Stomach (tissue), 8 donors: ENCODE measurements at regions not wholly inside any gene's neighbourhood (a gene's known extent, or its start where the extent isn't known, plus 50 kb on each side); places are given as distances from the start of the nearest gene placed in this dataset.

Source experiments
- DNase-seq, 2 donors: peaks; one replicate each; pipeline versions ENCODE4 v3.0.0 to v3.0.0-alpha.2; 2013 to 2019
- H3K27ac ChIP-seq, 5 donors: fragments of 200-600 bp in 4 of 5; sonication (generic) in 4 of 5; one replicate each; pipeline ENCODE4 v1.5.1; 2013 to 2019; ENCODE audit warnings: mild to moderate bottlenecking in 1 of 5, moderate library complexity in 1 of 5
- H3K27me3 ChIP-seq, 3 donors: fragments of 200-600 bp; sonication (generic); one replicate each; pipeline ENCODE4 v1.5.1; 2017 to 2019; ENCODE audit warnings: mixed run types in 1 of 3
- H3K36me3 ChIP-seq, 4 donors: fragments of 200-600 bp; sonication (generic); 1 replicate in 3 of 4; 2 replicates in 1 of 4; pipeline ENCODE4 v1.5.1; 2016 to 2019
- H3K4me1 ChIP-seq, 4 donors: fragments of 200-600 bp; sonication (generic); one replicate each; pipeline ENCODE4 v1.5.1; 2016 to 2019
- H3K4me3 ChIP-seq, 4 donors: fragments of 200-600 bp; sonication (generic) in 3 of 4; one replicate each; pipeline ENCODE4 v1.5.1; 2016 to 2019; ENCODE audit warnings: mild to moderate bottlenecking in 1 of 4
- H3K9me3 ChIP-seq, 4 donors: fragments of 200-600 bp; sonication (generic); one replicate each; pipeline ENCODE4 v1.5.1; 2016 to 2019
- EP300 ChIP-seq: sonication (generic); formaldehyde crosslinking; IDR thresholded peaks from one replicate; pipeline ENCODE4 v1.6.1; 2017; ENCODE audit warnings: antibody characterized with exemption
- POLR2A ChIP-seq, 4 donors: fragments of 450-650 bp; IDR thresholded peaks; one replicate each; pipeline ENCODE4 v1.6.1; 2016; ENCODE audit warnings: antibody characterized with exemption in 4 of 4, control low read depth in 2 of 4, mild to moderate bottlenecking in 1 of 4, moderate library complexity in 1 of 4
- POLR2AphosphoS5 ChIP-seq, 3 donors: sonication (generic); formaldehyde crosslinking; IDR thresholded peaks; one replicate each; pipeline ENCODE4 v1.6.1; 2016; ENCODE audit warnings: antibody characterized with exemption in 3 of 3
- WGBS, 5 donors: extraction: QIAGEN DNeasy Blood & Tissue Kit in 3 of 5; methylation state at CpG; one replicate each; pipeline versions ENCODE4 v1.1.5 to v1.1.7; 2013 to 2018; 5-methylcytosine and 5-hydroxymethylcytosine counted together
- intact Hi-C: fragments of 100-400 bp; cut with DNase I; formaldehyde crosslinking; loops from one replicate; pipeline ENCODE4 v1.15.1; 2023; ENCODE audit warnings: low total_unique reads
- TF ChIP-seq, protein P1 (sequence below), 7 experiments: fragments of 450-650 bp in 4 of 7; fragments of 200-600 bp in 3 of 7; sonication (generic) in 3 of 7; IDR thresholded peaks; one replicate each; pipeline ENCODE4 v1.5.1; 2016 to 2019; ENCODE audit warnings: antibody characterized with exemption in 7 of 7, control low read depth in 2 of 7, mild to moderate bottlenecking in 1 of 7
- donor health status: healthy with polysubstance abuse.
- donor health status: Bipolar disorder and iron deficiency.
- donor health status: healthy.

GRCh38 chr7:155943251-155943899, 131.1 kb upstream of the SHH start:
- peaks cover 0 to 2% (median 0%) of the 10 kb centered on the region in 3 donors for H3K27me3 ChIP-seq
- TF ChIP-seq EP300 (no peak), POLR2A (IDR thresholded peaks at IDR 0.05) (no peak), POLR2AphosphoS5 (IDR thresholded peaks at IDR 0.05) (no peak)
- TF ChIP-seq, protein P1, sequence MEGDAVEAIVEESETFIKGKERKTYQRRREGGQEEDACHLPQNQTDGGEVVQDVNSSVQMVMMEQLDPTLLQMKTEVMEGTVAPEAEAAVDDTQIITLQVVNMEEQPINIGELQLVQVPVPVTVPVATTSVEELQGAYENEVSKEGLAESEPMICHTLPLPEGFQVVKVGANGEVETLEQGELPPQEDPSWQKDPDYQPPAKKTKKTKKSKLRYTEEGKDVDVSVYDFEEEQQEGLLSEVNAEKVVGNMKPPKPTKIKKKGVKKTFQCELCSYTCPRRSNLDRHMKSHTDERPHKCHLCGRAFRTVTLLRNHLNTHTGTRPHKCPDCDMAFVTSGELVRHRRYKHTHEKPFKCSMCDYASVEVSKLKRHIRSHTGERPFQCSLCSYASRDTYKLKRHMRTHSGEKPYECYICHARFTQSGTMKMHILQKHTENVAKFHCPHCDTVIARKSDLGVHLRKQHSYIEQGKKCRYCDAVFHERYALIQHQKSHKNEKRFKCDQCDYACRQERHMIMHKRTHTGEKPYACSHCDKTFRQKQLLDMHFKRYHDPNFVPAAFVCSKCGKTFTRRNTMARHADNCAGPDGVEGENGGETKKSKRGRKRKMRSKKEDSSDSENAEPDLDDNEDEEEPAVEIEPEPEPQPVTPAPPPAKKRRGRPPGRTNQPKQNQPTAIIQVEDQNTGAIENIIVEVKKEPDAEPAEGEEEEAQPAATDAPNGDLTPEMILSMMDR (IDR thresholded peaks at IDR 0.05): no peak
- no peak for DNase-seq
- intact Hi-C loops: no loop called here
- peaks cover 0 to 3% (median 0%) of the 10 kb centered on the region in 4 donors for H3K4me1 ChIP-seq
- H3K36me3 ChIP-seq: no peaks in the 10 kb centered on the region
- H3K4me3 ChIP-seq: no peak overlapping the region
- H3K27ac ChIP-seq: no peak overlapping the region
- peaks cover 0 to 4% (median 1%) of the 10 kb centered on the region in 4 donors for H3K9me3 ChIP-seq
- 68 to 84% (median 77%) methylated on average over 6 of the region's 6 CpGs for WGBS, 5 donors

GRCh38 chr7:155942226-155942950, 130.1 kb upstream of the SHH start:
- H3K27me3 ChIP-seq: no peaks in the 10 kb centered on the region
- DNase-seq: peak in 1 of 2 donors; percentile 14
- WGBS, 5 donors: 81 to 86% (median 83%) methylated on average over 19 to 20 of the region's 20 CpGs
- no peaks in the 10 kb centered on the region for H3K36me3 ChIP-seq
- H3K27ac ChIP-seq: no peak overlapping the region
- TF ChIP-seq POLR2A (IDR thresholded peaks at IDR 0.05) (no peak), EP300 (no peak), POLR2AphosphoS5 (IDR thresholded peaks at IDR 0.05) (no peak)
- TF ChIP-seq, protein P1 (IDR thresholded peaks at IDR 0.05): no peak
- no peak overlapping the region for H3K4me3 ChIP-seq
- H3K4me1 ChIP-seq: no peaks in the 10 kb centered on the region
- intact Hi-C loops: no loop called here
- peaks cover 0 to 4% (median 1%) of the 10 kb centered on the region in 4 donors for H3K9me3 ChIP-seq

DNA sequence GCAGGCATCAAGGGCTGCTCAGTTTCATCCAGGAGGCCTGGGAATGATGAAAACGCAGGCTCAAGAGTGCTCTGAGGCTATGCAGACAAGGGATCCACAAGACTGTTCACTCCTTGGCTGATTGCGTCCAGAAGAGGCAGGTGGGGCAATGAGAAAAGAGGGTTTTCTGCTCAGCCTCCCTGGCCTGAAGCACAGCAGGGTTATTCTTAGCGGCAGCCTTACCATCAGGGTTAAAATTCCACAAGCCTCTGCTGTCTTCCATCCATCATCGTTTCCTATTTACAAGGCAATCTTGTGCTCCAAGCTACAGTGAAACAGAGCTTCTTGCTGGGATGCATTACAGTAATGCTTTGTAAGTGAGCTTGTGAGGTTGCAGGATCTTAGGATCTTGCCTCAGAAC, 129.4 kb upstream of the SHH start:
- Histone ChIP-seq H3K4me1 (no peaks in the 10 kb centered on the region), H3K27ac (no peak overlapping the region), H3K9me3 (peaks cover 0 to 4% (median 1%) of the 10 kb centered on the region in 4 donors), H3K4me3 (no peak overlapping the region), H3K27me3 (no peaks in the 10 kb centered on the region), H3K36me3 (no peaks in the 10 kb centered on the region)
- WGBS, 5 donors: 50 to 53% (median 51%) methylated on average over 4 of the region's 4 CpGs
- no peak for DNase-seq
- intact Hi-C loops: no loop called here
- TF ChIP-seq POLR2AphosphoS5 (IDR thresholded peaks at IDR 0.05) (no peak), EP300 (no peak), POLR2A (IDR thresholded peaks at IDR 0.05) (no peak)
- TF ChIP-seq, protein P1 (IDR thresholded peaks at IDR 0.05): no peak

- TF ChIP-seq POLR2A (IDR thresholded peaks at IDR 0.05) (no peak), POLR2AphosphoS5 (IDR thresholded peaks at IDR 0.05) (no peak), EP300 (no peak)
- TF ChIP-seq, protein P1 (IDR thresholded peaks at IDR 0.05): no peak
- intact Hi-C loops: no loop called here
- DNase-seq: no peak
These were observed 127.1 kb upstream of the SHH start for GRCh38 chr7:155939350-155939749.

More at GRCh38 chr7:155939350-155939749, 127.1 kb upstream of the SHH start:
- Histone ChIP-seq H3K9me3 (peaks cover 0 to 2% (median 0%) of the 10 kb centered on the region in 4 donors), H3K27ac (no peak overlapping the region), H3K4me1 (no peaks in the 10 kb centered on the region), H3K4me3 (no peak overlapping the region), H3K27me3 (peaks cover 0 to 4% (median 0%) of the 10 kb centered on the region in 3 donors), H3K36me3 (no peaks in the 10 kb centered on the region)
